NCI-H526 (cell line): ENCODE measurements at regions not wholly inside any gene's neighbourhood (a gene's known extent, or its start where the extent isn't known, plus 50 kb on each side); places are given as distances from the start of the nearest gene placed in this dataset.

Source experiments
- DNase-seq, 2 experiments: peaks; one replicate each; lab custom pipeline; 2025; lab: John Stamatoyannopoulos, UW

DNA sequence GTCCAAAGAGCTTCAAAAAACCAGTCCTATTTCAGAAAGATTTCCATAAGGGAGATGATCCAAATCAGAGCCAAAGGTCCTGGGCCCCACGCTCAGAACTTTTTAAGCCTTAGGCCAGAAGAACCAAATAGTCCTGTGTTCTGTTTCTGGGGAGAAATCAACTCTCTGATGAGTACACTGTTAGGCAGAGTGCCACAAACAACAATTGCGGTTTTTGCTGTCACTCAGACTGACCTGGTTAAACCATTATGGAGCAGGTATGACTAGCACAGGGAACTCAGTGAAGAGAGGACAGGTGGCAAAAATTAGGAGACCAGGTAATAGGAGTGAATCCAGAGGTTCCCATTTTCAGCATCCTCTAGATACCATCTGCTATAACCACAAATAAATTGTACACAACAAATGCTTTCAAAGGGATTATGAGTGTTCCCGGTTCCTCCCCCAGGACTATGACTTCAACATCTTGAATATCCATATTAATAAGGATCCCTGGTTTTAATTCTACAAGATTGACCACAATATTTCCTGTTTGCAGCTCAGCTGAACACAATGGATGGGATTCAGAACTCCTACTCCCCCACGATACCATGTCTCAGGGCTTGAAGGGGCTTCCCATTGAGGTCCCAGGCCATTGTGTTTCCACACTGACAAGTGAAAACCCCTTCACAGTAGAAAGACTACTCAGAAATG lies 52.1 kb upstream of the FREM1 start:
- DNase-seq: no peak

DNA sequence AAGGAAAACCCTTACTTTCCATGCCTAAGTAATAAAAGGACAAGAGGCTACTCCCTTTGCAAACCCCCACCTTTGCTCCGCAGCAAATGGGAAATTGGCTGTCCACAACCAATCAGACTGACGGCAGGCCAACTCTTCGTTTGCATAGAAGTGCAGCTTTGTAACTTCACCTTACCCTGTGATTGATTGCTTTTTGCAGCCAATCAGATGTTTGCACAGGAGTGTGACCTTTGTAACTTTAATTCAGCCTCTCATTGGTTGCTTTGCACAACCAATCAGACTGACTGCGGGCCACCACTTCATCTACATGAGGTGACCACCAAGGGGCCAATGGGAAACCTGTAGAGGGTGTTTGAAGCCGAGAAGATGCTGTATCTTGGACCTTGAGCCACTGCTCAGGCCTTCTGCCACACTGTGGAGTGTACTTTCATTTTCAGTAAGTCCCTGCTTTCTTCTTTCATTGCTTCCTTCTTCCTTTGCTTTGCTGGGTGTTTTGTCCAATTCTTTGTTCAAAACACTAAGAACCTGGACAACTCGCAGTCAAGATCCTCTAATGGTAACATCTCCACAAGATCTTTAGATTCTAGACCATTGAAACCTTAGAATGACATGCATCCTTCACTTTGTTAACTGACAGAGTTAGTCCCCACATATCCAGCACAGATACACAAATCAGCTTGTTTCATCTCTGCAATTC lies 51.3 kb upstream of the FREM1 start:
- no peak for DNase-seq

DNA sequence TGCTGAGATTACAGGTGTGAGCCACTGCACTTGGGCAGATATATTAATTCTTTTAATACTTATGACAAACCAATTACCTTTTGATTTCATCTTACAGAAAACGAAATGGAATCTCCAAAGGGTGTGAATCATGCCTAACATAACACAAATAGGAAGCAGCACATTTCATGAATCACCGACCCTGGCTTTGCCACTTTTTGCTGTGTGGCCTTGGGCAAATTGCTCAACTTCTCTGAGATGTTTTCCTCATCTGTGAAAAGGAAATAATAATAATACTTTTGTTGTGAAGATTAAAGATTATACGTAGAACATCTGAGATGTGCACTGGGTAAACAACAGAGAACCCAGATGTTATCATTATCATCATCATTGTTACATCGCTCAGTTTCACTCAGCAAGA lies 50.7 kb upstream of the FREM1 start:
- no peak for DNase-seq
